SK-MEL-5 (cell line): ENCODE measurements at regions not wholly inside any gene's neighbourhood (a gene's known extent, or its start where the extent isn't known, plus 50 kb on each side); places are given as distances from the start of the nearest gene placed in this dataset.
"Not testable (repeated sequence)": the region's sequence is repeated elsewhere in the genome, so short reads cannot be mapped to it uniquely, and the experiment has no call there.

Source experiments
- DNase-seq: peaks from one replicate; pipeline ENCODE4 v3.0.0-alpha.2; 2016; ENCODE audit warnings: low read depth, low spot score
- in situ Hi-C: cut with HindIII; loops from 2 replicates; pipeline ENCODE4 v1.10.0; 2016; ENCODE audit warnings: low sequenced_read_pairs, high pct_unique_total_duplicates, low pct_unique_long_range_greater_than_20kb

DNA sequence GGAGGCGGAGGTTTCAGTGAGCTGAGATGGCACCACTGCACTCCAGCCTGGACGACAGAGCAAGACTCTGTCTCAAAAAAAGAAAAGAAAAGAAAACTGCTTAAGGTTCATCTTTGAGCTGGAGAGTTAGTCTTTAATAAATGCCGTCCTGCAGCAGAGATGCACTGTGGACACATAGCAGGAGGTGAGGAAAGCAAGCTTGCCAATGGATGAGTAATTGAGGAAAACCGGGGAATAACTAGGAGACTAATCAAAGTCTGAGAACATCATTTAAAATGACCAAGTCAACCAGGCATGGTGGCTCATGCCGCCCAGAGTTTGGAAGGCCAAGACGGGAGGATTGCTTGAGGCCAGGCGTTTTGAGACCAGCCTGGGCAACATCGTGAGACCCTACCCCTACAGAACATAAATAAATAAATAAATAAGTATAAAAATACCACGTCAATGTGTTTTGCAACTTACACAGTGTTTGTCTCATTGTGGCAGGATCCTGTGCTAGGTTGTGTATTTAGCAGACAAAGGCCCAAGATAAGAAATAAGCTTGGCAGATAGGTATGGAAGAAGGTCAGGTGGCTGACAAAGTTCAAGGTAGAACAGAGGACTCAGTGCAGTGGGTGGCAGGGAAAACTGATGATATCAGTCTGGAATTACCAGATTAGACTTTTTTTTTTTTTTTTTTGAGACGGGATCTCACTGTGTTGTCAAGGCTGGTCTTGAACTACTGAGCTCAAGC lies 115.7 kb upstream of the KMT2C start:
- in situ Hi-C loops: no loop called here
- no peak for DNase-seq

DNA sequence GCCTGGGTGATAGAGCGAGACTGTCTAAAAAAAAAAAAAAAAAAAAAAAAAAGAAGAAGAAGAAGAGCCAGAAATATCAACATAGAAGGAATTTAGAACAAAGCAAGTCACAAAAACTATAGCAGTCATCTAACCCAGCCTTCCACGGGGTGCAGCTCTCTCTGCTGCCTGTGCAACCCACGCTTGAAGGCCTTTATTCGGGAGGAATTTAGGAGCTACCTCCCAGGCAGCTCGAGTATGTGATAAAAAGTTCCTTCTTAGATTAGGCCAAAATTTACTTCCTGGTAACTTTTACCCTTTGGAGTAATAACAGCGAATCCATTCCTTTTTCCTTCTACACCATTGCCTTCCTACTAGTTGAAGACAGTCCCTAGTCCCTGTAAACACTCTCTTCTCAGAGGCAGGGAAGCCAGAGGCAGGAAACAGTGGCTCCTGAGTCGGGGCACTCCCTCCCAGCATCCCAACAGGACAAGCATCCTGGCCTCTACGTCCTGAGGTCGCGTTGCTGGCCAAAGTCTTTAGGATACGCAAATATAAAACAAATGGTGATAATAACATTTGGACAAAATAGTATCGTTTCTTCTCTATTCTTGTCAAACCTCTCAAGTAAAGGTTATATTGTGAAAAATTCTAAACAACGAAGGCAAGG lies 109.3 kb upstream of the KMT2C start:
- no peak for DNase-seq
- in situ Hi-C loops: no loop called here

DNA sequence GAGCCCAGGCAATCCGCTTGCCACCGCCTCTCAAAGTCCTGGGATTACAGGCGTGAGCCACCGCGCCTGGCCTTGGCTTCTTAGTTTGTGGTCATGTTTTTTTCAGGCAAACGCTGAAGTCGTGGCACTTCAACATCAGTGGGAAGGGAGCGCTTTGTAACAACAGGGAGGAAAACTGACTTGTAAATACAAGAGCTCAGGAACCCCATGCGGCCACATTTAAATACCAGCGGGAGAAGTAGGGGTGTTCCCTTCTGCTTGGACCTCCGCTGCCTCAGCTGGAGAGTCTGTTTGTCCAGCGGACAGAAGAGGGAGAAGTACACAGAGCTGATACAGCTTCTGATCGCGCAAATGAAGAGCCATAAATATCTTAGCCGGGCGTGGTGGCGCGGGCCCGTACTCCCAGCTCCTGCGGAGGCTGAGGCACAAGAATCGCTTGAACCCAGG lies 108.7 kb upstream of the KMT2C start:
- in situ Hi-C loops: no loop called here
- DNase-seq: no peak

DNA sequence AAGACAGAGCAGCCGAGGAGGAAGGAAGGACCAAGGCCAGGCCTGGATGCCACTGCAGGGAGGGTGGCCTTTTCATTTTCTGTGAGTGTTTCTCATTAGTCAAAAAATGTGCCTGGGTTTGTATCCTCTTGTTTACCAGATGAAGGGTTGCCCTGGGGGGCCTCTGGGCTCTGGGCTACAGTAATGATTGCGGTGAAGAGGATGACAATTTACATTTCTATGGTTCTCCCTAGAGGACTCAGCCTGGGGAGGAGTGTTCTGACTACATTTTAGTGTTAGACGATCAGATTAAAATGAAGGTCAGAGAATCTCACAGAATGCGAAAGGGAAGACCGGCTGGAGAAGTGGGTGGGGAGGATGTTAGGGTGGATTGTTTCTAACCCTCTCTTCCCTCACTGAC lies 108.0 kb upstream of the KMT2C start:
- in situ Hi-C loops: no loop called here

DNA sequence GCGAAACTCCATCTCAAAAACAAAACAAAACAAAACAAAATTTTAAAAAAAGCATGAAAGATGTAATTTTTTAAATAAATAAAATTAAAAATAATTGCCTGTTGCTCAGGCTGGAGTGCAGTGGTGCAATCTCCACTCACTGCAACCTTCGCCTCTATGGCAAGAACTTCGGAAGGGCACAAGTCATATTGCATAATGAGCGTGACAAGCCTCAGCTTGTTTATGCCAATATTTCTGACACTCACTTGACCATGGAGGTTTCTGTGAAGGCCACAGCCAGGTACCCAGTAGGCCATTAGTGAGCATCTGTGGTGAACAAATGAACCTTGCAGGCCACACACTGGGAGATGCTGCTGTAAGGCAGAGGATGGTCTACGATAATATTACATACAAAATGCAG lies 106.1 kb upstream of the KMT2C start:
- in situ Hi-C loops: no loop called here
- DNase-seq: no peak

More for the DNA sequence above, 108.0 kb upstream of the KMT2C start:
- no peak for DNase-seq

DNA sequence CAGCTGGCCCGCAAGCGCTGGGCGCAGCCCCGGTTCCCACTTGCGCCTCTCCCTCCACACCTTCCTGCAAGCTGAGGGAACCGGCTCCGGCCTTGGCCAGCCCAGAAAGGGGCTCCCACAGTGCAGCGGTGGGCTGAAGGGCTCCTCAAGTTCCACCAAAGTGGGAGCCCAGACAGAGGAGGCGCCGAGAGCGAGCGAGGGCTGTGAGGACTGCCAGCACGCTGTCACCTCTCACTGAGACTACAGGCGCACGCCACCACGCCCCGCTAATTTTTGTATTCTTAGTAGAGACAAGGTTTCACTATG lies 103.3 kb upstream of the KMT2C start:
- in situ Hi-C loops, DNase-seq: not testable (repeated sequence)

DNA sequence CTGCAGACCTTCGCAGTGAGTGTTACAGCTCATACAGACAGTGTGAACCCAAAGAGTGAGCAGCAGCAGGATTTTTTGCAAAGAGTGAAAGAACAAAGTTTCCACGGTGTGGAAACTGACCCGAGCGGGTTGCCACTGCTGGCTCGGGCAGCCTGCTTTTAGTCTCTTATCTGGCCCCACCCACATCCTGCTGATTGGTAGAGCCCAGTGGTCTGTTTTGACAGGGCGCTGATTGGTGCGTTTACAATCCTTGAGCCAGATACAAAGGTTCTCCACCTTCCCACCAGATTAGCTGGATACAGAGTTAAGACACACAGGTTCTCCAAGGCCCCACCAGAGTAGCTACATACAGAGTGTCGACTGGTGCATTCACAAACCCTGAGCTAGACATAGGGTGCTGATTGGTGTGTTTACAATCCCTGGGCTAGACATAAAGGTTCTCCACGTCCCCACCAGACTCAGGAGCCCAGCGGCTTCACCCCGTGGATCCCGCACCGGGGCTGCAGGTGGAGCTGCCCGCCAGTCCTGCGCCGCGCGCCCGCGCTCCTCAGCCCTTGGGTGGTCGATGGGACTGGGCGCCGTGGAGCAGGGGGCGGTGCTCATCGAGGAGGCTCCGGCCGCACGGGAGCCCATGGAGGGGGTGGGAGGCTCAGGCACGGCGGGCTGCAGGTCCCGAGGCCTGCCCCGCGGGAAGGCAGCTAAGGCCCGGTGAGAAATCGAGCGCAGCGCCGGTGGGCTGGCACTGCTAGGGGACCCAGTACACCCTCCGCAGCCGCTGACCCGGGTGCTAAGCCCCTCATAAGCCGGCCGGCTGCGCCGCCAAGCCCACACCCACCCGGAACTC lies 102.8 kb upstream of the KMT2C start:
- in situ Hi-C loops: not testable (repeated sequence)

DNA sequence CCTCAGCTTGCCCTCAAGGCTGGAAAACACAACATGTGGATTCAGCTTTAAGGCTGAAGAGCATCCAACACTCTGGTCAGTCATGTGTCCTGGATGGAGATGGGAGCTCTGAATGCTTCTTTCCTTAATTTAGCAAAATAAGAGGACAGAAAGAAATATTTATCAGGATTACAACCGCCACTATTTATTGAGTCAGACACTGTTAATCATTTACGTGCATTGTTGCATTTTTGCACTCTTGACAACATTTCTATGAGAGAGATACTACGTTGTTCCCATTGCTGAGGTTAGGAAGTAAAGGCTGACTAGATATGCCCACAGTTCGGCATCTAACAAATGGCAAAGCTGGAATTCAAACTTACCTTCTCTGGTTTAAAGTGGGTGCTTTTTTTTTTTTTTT lies 101.8 kb upstream of the KMT2C start:
- in situ Hi-C loops: no loop called here
- no peak for DNase-seq

More for the DNA sequence above, 102.8 kb upstream of the KMT2C start:
- not testable (repeated sequence) for DNase-seq

DNA sequence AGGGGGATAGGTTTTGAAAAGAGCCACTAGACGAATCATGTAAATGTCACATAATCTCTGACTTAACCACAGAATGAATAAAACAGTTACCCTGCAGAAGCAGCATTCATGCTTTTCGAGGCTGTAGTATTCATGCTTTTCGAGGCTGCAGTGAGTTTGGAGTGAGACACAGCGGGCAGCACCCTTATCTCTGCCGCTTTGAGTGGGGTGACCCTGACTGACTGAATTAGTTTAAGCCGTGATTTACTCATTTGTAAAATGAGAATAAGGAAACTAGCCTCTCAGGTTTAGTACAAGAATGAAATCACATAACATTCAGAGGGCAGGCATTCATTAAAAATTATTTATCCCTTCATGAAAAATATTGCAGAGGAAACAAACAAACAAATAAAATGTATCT lies 92.8 kb upstream of the KMT2C start:
- in situ Hi-C loops: no loop called here
- no peak for DNase-seq

DNA sequence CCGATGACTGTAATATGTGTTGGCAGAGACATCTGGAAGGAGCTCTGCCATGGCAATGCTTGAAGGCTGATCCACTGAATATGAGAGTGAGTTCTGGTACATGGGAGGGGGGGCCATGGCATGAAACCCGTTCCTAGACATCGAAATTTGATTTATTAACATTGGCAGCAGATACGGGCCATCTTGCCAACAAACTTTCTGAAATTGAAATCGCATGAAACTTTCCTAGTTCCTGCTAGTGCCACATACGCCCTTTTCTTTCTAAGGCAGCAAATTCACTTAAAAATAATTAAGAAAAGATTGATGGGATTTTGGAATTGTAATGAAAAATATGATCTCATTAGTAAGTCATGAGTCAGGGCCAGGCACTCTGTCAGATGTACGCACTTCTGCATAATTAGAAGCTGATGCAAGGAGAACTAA lies 91.8 kb upstream of the KMT2C start:
- DNase-seq: no peak
- in situ Hi-C loops: no loop called here

DNA sequence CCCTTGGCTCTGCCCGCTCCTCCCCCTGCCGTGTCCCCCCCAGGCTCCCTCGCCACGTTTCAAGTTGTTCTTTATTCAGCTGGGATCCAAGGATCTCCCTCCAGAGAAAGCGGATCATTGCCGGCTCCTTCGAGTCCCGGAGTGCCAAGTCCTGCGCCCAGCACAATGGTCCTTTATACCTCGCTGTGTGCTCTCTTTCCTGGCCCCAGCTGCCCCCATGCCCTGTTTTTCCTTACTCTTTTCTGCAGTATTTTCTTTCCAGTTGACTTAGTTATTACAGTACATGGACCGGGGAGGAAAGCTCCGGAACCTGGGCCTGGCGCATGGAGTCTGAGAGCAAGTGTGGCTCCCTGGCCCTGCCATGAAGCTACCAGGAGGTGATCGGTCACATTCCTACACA lies 88.1 kb upstream of the KMT2C start:
- in situ Hi-C loops: no loop called here
- no peak for DNase-seq

DNA sequence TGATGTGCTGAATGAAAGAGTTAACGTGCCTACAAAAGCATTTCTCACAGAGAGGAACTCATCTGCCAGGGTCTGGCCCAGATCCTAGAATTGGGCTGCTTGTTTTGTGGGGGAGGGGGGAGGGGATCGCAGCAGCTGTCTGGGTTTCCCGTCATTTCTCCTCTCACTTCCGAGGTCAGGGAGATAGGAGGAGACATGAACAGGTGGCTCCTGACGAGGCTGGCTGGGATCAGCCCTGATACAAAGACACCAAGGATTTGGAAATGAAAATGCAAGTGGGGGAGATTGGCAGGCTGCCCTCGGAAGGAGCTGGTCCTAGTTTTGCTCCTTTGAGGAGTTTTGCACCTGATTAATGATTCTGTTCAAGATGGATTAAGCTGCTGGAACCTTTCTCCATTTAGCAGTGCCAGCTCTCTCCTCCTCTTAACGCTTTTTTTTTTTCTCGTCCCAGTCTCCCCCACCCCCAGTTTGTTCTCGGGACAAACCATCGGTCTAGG lies 86.8 kb upstream of the KMT2C start:
- in situ Hi-C loops: no loop called here
- DNase-seq: no peak

DNA sequence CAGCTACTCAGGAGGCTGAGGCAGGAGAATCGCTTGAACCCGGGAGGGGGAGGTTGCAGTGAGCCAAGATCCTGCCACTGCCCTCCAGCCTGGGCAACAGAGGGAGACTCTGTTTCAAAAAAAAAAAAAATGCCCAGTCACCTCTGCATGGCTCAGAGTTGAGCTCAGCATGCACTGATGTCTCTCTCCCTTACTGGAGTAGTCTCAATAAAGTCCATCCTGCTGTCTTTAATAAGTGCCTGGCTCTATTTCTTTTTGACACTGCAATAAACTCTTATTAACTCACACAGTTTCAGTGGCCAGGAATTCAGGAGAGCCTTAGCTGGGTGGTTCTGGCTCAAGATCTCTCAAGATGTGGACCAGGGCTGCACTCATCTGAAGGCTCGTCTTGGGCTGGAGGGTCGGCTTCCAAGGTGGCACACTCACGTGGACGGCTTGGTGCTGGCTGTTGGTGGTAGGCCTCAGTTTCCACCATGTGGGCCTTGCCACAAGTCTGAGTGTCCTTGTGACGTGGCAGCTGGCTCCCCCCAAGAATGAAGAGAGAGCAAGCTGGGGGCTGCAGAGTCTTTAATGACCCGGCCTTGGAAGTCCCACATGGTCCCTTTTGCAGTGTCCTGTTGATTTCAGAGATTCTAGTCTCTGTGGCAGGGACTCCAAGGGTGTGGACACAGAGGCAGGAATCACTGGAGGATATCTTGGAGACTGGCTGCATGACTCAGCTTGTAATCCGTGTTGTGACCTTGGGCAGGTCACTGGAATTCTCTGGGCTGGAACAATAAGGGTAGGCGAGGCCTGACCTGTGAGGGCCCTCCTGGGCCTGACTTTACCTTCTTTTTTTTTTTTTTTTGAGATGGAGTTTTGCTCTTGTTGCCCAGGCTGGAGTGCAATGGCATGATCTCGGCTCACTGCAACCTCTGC lies 85.9 kb upstream of the KMT2C start:
- in situ Hi-C loops: no loop called here
- no peak for DNase-seq

DNA sequence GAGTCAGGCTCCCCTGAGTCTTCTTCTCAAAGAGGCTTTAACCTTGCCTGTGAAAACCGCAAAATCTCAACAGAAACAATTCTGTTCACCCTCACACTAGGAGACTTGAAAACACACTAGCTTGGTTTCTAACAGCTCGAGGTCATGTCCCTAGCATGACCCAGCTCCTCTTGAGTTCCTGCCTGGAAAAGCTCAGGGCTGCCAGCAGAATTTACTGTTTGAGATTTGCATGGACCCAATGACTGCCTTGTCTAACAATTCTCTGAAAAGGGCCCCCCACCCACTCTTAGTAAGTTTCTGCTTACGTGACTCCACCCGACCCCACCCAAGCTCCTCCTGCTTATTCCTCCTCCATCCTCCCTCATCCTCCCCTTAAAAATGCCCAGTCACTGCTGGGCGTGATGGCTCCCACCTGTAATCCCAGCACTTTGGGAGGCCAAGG lies 85.1 kb upstream of the KMT2C start:
- DNase-seq: peak; percentile 97

DNA sequence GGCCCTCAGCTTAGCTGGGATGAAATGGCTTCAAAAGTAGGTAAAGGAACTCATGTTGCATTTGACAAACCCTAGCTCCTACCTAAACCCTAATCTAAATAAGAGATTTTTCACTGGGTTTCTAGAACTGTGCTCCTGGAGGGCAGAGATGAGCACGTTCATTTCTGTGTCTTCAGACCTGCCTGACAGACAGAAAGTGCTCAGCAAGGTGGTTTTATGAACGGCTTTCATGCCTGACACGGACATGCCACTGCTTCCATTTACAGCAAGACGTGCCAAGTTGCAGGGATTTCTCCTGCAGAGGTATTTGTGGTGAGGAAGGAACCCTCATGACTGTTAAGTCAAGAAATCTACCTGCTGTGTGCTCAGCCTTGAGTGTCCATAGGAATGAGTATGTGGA lies 83.5 kb upstream of the KMT2C start:
- DNase-seq: no peak
- in situ Hi-C loops: no loop called here

More for the DNA sequence above, 85.1 kb upstream of the KMT2C start:
- in situ Hi-C loops: no loop called here

DNA sequence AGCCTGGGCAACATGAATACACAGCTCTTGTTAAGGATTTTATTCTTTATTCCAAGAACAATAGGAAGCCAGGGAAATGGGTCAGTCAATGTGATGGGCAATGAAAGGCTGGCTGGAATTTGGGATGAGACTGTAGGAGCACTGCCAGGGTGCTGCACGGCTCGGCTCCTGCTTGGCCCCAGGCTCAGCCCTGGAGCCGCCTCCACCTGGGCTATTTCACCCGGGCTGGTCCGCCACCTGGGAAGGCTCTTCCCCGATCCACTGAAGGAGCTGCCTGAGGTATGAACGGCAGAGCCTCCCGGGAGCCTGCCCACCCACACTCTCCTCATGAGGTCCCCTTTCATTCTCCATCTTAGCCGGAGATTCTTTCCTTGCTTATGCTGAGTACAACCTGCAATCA lies 80.4 kb upstream of the KMT2C start:
- in situ Hi-C loops: no loop called here
- DNase-seq: no peak

DNA sequence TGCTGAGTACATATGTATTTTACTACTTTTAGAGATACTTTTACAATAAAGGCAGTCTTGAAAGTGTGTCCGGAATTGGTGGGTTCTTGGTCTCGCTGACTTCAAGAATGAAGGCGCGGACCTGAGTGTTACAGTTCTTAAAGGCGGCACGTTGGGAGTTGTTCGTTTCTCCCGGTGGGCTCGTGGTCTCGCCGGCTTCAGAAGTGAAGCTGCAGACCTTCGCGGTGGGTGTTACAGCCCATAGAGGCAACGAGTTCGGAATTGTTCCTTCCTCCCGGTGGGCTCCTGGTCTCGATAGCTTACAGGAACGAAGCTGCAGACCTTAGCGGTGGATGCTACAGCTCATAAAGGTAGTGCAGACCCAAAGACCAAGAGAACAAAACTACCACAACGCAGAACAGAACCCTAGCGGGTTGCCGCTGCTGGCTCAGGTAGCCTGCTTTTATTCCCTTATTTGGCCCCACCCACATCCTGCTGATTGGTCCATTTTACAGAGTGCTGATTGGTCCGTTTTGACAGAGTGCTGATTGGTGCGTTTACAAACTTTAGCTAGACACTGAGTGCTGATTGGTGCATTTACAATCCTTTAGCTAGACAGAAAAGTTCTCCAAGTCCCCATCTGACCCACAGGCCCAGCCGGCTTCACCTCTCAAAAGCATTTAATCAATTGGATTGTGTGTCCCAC lies 79.6 kb upstream of the KMT2C start:
- in situ Hi-C loops, DNase-seq: not testable (repeated sequence)
